ENCODE measurements at regions not wholly inside any gene's neighbourhood (a gene's known extent, or its start where the extent isn't known, plus 50 kb on each side); places are given as distances from the start of the nearest gene placed in this dataset.

GRCh38 chr2:194742706-194743105, 914.3 kb upstream of the SLC39A10 start:
- TF ChIP-seq CTCF (IDR thresholded peaks at IDR 0.05; ENCODE audit: low read depth, low read length) (no peak), EZH2phosphoT487 (IDR thresholded peaks at IDR 0.05; ENCODE audit: low read depth) (no peak)
